H9 (cell line): ENCODE measurements at regions not wholly inside any gene's neighbourhood (a gene's known extent, or its start where the extent isn't known, plus 50 kb on each side); places are given as distances from the start of the nearest gene placed in this dataset.

Source experiments
- DNase-seq: peaks from one replicate; pipeline ENCODE4 v3.0.0-alpha.2; 2017
- H2AFZ ChIP-seq: one replicate; pipeline ENCODE4 v1.6.1; 2013; ENCODE audit warnings: mild to moderate bottlenecking, low read length, control low read depth, moderate library complexity
- H2AK5ac ChIP-seq: 2 replicates; pipeline ENCODE4 v1.6.1; 2013; ENCODE audit warnings: low read length, control low read depth, mixed read lengths; ENCODE audit not compliant: insufficient read length
- H2BK120ac ChIP-seq: one replicate; pipeline ENCODE4 v1.6.1; 2013; ENCODE audit warnings: low read depth, mild to moderate bottlenecking, low read length, control low read depth, inconsistent platforms; ENCODE audit not compliant: poor library complexity, severe bottlenecking
- H2BK12ac ChIP-seq: 2 replicates; pipeline ENCODE4 v1.6.1; 2013; ENCODE audit warnings: low read length, control low read depth, mixed read lengths, low read depth; ENCODE audit not compliant: insufficient read length
- H2BK15ac ChIP-seq: 2 replicates; pipeline ENCODE4 v1.6.1; 2013; ENCODE audit warnings: low read depth, low read length, control low read depth
- H2BK20ac ChIP-seq: one replicate; pipeline ENCODE4 v1.6.1; 2013; ENCODE audit warnings: low read depth, mild to moderate bottlenecking, low read length, control low read depth, inconsistent platforms; ENCODE audit not compliant: poor library complexity, severe bottlenecking
- H2BK5ac ChIP-seq: 2 replicates; pipeline ENCODE4 v1.6.1; 2013; ENCODE audit warnings: low read length, control low read depth, mixed read lengths; ENCODE audit not compliant: insufficient read length
- H3K14ac ChIP-seq: 2 replicates; pipeline ENCODE4 v1.6.1; 2013; ENCODE audit warnings: low read length, control low read depth; ENCODE audit not compliant: insufficient read depth
- H3K18ac ChIP-seq: 2 replicates; pipeline ENCODE4 v1.6.1; 2013; ENCODE audit warnings: low read depth, mild to moderate bottlenecking, mixed read lengths, low read length, control low read depth; ENCODE audit not compliant: insufficient read length
- H3K23ac ChIP-seq: 2 replicates; pipeline ENCODE4 v1.6.1; 2013; ENCODE audit warnings: low read length, control low read depth, mixed read lengths, low read depth; ENCODE audit not compliant: insufficient read length
- H3K23me2 ChIP-seq: 2 replicates; pipeline ENCODE4 v1.6.1; 2013; ENCODE audit warnings: low read depth, mild to moderate bottlenecking, mixed read lengths, low read length, control low read depth; ENCODE audit not compliant: insufficient read length, poor library complexity, severe bottlenecking
- H3K27ac ChIP-seq: 2 replicates; pipeline ENCODE4 v1.5.1; 2013; ENCODE audit warnings: low read length, control low read depth, mixed read lengths, low read depth; ENCODE audit not compliant: insufficient read length
- H3K27me3 ChIP-seq: 2 replicates; pipeline ENCODE4 v1.6.1; 2013; ENCODE audit warnings: low read length, control low read depth, inconsistent platforms; ENCODE audit not compliant: insufficient read depth
- H3K4ac ChIP-seq: 2 replicates; pipeline ENCODE4 v1.6.1; 2013; ENCODE audit warnings: low read depth, mild to moderate bottlenecking, control low read depth, inconsistent platforms, low read length, moderate library complexity
- H3K4me1 ChIP-seq: 2 replicates; pipeline ENCODE4 v1.6.1; 2013; ENCODE audit warnings: low read length, control low read depth, inconsistent platforms; ENCODE audit not compliant: insufficient read depth
- H3K4me2 ChIP-seq: 2 replicates; pipeline ENCODE4 v1.6.1; 2013; ENCODE audit warnings: low read length, control low read depth, mixed read lengths; ENCODE audit not compliant: insufficient read length, insufficient read depth
- H3K56ac ChIP-seq: 2 replicates; pipeline ENCODE4 v1.6.1; 2013; ENCODE audit warnings: low read depth, mild to moderate bottlenecking, mixed read lengths, low read length, control low read depth; ENCODE audit not compliant: insufficient read length
- H3K79me1 ChIP-seq: 2 replicates; pipeline ENCODE4 v1.6.1; 2013; ENCODE audit warnings: low read depth, mild to moderate bottlenecking, moderate library complexity, low read length, control low read depth, inconsistent platforms; ENCODE audit not compliant: insufficient read depth, poor library complexity, severe bottlenecking
- H3K79me2 ChIP-seq: 2 replicates; pipeline ENCODE4 v1.6.1; 2013; ENCODE audit warnings: low read length, control low read depth, inconsistent platforms; ENCODE audit not compliant: insufficient read depth
- H3K9ac ChIP-seq: 2 replicates; pipeline ENCODE4 v1.6.1; 2013; ENCODE audit warnings: low read length, control low read depth, mixed read lengths; ENCODE audit not compliant: insufficient read length; ENCODE audit errors: extremely low read depth
- H3K9me3 ChIP-seq: one replicate; pipeline ENCODE4 v1.6.1; 2013; ENCODE audit warnings: low read depth, low read length, inconsistent platforms; ENCODE audit not compliant: control insufficient read depth
- H3T11ph ChIP-seq: one replicate; pipeline ENCODE4 v1.6.1; 2013; ENCODE audit warnings: mild to moderate bottlenecking, low read length, control low read depth, inconsistent platforms
- H4K20me1 ChIP-seq: one replicate; pipeline ENCODE4 v1.6.1; 2013; ENCODE audit not compliant: control insufficient read depth, insufficient read length, insufficient read depth
- H4K5ac ChIP-seq: 2 replicates; pipeline ENCODE4 v1.6.1; 2013; ENCODE audit warnings: low read depth, mild to moderate bottlenecking, mixed read lengths, low read length, control low read depth; ENCODE audit not compliant: insufficient read length
- H4K8ac ChIP-seq: replicated peaks from 2 replicates; pipeline ENCODE4 v1.6.1; 2013; ENCODE audit warnings: low read length, control low read depth, mixed read lengths, low read depth; ENCODE audit not compliant: insufficient read length
- H4K91ac ChIP-seq: 2 replicates; pipeline ENCODE4 v1.6.1; 2013; ENCODE audit warnings: low read depth, mild to moderate bottlenecking, moderate library complexity, mixed read lengths, low read length, control low read depth; ENCODE audit not compliant: insufficient read length
- H3K27ac Mint-ChIP-seq, 3 experiments: 2 replicates in 2 of 3; 3 replicates in 1 of 3; pipeline ENCODE4 v1.8.0; 2020 to 2021; ENCODE audit warnings: mixed read lengths in 3 of 3, mild to moderate bottlenecking in 1 of 3, moderate library complexity in 1 of 3
- H3K27me3 Mint-ChIP-seq: 2 replicates; pipeline ENCODE4 v1.8.0; 2021; ENCODE audit warnings: low read depth, mild to moderate bottlenecking, moderate library complexity, mixed read lengths
- H3K36me3 Mint-ChIP-seq, 3 experiments: 2 replicates in 2 of 3; 3 replicates in 1 of 3; pipeline ENCODE4 v1.8.0; 2020 to 2021; ENCODE audit warnings: low read depth in 3 of 3, mixed read lengths in 3 of 3; ENCODE audit not compliant: insufficient read depth in 1 of 3
- H3K4me1 Mint-ChIP-seq, 2 experiments: 2 replicates each; pipeline ENCODE4 v1.8.0; 2020; ENCODE audit warnings: mixed read lengths in 2 of 2
- H3K4me3 Mint-ChIP-seq, 2 experiments: 2 replicates in 1 of 2; 3 replicates in 1 of 2; pipeline ENCODE4 v1.8.0; 2020 to 2021; ENCODE audit warnings: mild to moderate bottlenecking in 2 of 2, mixed read lengths in 2 of 2, moderate library complexity in 1 of 2
- H3K9me3 Mint-ChIP-seq, 2 experiments: 2 replicates in 1 of 2; 3 replicates in 1 of 2; pipeline ENCODE4 v1.8.0; 2020; ENCODE audit warnings: mild to moderate bottlenecking in 2 of 2, mixed read lengths in 2 of 2, moderate library complexity in 1 of 2
- CTCF ChIP-seq: fragments of 200-600 bp; sonication (generic); conservative IDR thresholded peaks from 3 replicates; pipeline ENCODE4 v1.8.0; 2021; ENCODE audit warnings: antibody characterized with exemption, mild to moderate bottlenecking
- WGBS: extraction: QIAGEN DNeasy Blood & Tissue Kit; methylation state at CpG from one replicate; pipeline ENCODE4 v1.1.7; 2013; ENCODE audit warnings: missing lambda C conversion rate, low lambda C conversion rate, mixed read lengths; ENCODE audit not compliant: insufficient read length; ENCODE audit errors: extremely low coverage; 5-methylcytosine and 5-hydroxymethylcytosine counted together

GRCh38 chr5:145479857-145480256 is 355.3 kb downstream of the PRELID2 start:
- Histone ChIP-seq H3K4me1 (peaks cover 3% of the 10 kb centered on the region; the same call in 1 of the 2 replicates), H4K20me1 (no peaks in the 10 kb centered on the region), H2BK20ac (no peak overlapping the region), H2BK5ac (no peak overlapping the region), H4K91ac (no peak overlapping the region), H3K9ac (no peak overlapping the region), H3K4ac (no peak overlapping the region), H3K9me3 (no peaks in the 10 kb centered on the region), H3K23ac (no peak overlapping the region), H2BK120ac (no peak overlapping the region), H4K5ac (no peak overlapping the region), H4K8ac (no peak overlapping the region), H3K56ac (no peak overlapping the region), H3K27ac (no peak overlapping the region), H2AFZ (no peak overlapping the region), H3K23me2 (no peaks in the 10 kb centered on the region), H3K79me1 (no peaks in the 10 kb centered on the region), H3T11ph (no peak overlapping the region), H3K4me2 (no peak overlapping the region), H2AK5ac (no peak overlapping the region), H3K14ac (no peak overlapping the region), H2BK15ac (no peak overlapping the region), H3K18ac (no peak overlapping the region), H3K79me2 (no peaks in the 10 kb centered on the region), H2BK12ac (no peak overlapping the region), H3K27me3 (no peaks in the 10 kb centered on the region)
- no peak for TF ChIP-seq CTCF
- no peak for DNase-seq
- H3K27ac Mint-ChIP-seq: no peak overlapping the region
- no peaks in the 10 kb centered on the region for H3K9me3 Mint-ChIP-seq
- no peaks in the 10 kb centered on the region for H3K27me3 Mint-ChIP-seq
- peaks cover 4 to 8% of the 10 kb centered on the region in 2 experiments; a peak in 3 of 4 replicates for H3K4me1 Mint-ChIP-seq
- WGBS: no CpG with 5 or more reads among the region's 1 CpG
- H3K4me3 Mint-ChIP-seq: no peak overlapping the region
- H3K36me3 Mint-ChIP-seq: no peaks in the 10 kb centered on the region
